GM10266 (cell line): ENCODE measurements at regions not wholly inside any gene's neighbourhood (a gene's known extent, or its start where the extent isn't known, plus 50 kb on each side); places are given as distances from the start of the nearest gene placed in this dataset.

Experiments
- DNase-seq: peaks from one replicate; pipeline ENCODE4 v3.0.0; 2012; ENCODE audit errors: extremely low spot score
- TF ChIP-seq, protein P1 (sequence below): IDR thresholded peaks from 2 replicates; pipeline ENCODE4 v1.5.1; 2012; ENCODE audit warnings: mild to moderate bottlenecking, low read depth; ENCODE audit not compliant: control insufficient read depth, insufficient read depth; ENCODE audit errors: missing control alignments

DNA sequence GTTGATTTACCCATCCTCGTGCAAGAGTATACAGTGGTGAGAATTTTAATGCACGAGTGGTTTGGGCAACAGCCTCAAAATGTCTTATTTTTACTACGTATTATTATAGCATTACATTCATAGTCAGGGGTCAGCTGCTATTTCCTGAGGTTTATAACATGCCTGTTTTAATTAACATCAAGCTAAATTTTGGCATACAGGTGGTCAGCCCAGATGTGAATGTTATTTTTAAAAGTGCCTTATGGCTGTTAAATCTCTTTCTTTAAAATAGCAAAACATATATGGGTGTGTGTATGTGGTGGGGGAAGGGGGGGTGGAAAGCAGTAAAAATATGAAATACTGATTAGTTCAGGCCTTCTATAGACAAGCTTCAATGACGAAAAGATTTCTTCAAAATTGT is 424.5 kb upstream of the CLINT1 start:
- TF ChIP-seq, protein P1, sequence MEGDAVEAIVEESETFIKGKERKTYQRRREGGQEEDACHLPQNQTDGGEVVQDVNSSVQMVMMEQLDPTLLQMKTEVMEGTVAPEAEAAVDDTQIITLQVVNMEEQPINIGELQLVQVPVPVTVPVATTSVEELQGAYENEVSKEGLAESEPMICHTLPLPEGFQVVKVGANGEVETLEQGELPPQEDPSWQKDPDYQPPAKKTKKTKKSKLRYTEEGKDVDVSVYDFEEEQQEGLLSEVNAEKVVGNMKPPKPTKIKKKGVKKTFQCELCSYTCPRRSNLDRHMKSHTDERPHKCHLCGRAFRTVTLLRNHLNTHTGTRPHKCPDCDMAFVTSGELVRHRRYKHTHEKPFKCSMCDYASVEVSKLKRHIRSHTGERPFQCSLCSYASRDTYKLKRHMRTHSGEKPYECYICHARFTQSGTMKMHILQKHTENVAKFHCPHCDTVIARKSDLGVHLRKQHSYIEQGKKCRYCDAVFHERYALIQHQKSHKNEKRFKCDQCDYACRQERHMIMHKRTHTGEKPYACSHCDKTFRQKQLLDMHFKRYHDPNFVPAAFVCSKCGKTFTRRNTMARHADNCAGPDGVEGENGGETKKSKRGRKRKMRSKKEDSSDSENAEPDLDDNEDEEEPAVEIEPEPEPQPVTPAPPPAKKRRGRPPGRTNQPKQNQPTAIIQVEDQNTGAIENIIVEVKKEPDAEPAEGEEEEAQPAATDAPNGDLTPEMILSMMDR, result no peak
- DNase-seq, result no peak

DNA sequence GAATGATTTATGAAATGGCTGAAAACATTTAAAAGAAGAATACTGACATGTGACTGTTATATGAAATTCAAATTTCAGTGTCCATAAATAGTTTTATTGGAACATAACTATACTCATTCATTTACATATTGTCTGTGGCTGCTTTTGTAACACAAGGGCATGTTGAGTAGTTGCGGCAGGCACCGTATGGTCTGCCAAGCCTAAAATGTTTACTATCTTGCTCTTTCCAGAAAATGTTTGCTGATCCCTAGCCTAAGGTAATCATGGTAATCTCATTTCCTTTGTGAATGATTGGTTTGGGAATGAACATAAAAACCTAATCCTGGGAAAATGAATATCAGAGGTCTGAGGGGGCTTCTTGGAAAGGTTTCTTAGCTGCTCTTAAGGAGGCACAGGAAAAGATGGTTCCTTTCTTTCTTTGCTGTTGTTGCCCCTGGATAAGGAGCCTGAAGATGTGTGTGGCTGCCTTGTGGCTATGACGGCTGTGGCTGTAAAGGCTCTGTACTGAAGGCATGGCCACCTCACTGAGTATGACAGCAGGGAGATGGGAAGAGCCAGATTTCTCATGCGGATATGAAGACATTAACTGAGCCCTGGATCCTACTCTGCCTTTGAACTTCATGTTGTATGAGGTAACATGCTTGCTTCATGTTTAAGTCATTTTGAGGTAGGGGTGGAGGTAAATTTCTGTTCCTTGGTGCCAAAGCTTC is 419.4 kb upstream of the CLINT1 start:
- no peak for DNase-seq
- TF ChIP-seq, protein P1, result no peak

DNA sequence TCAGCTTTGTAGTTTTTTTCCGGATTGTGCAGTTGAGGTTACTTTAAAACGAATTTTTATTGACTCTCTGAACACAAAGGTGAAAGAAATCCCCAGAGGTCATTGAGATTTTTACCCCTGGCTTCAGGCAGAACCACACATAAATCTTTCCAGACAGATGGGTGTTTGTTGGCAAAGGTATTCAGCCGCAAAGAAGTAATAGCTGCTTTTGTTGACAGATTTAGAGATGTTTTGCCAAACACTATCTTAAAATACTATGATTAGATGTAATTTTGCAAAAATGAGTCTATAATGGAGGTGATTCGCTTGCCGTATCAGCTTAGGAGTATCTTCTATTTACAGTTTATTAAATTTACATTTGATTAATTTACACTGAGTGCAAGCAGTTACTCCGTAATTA is 418.3 kb upstream of the CLINT1 start:
- TF ChIP-seq, protein P1, result no peak
- DNase-seq, result no peak

DNA sequence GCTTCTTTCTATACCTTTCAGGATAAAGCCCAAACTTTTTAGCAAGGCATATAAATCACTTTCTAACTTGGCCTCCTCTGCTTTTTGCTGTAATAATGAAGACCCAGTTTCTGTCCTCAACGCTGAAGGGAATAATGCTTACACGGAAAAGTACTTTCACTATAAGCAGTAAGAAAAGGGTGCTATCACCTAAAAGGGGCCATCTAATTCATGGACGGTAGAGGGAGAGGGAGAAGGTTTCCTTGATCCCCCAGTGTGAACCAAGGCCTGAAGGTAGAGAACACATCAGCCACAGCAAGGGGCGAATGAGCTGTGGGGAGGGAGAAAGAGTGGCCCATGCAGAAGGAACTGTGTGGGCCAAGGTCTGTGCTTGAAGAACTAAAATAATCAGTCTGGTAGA is 417.7 kb upstream of the CLINT1 start:
- TF ChIP-seq, protein P1, result no peak

DNA sequence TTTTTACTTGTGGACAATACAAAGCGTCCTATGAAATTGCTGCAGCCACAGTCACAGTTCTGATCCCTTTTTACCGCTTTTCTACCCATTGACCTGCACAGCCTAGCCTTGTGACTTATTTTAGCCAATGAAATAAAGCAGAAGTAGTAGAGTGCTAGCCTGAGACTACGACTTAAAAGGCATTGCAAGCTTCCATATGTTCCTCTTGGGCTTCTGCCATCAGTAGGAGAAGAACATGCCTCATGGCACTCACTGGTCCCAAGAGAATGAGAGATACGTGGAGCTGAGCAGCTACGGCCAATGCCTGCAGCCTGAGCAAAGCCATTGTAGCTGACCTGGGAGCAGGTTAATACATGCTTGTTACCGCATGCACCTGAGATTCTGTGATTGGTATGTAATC is 416.6 kb upstream of the CLINT1 start:
- TF ChIP-seq, protein P1, result no peak

More for the DNA sequence above, 417.7 kb upstream of the CLINT1 start:
- no peak for DNase-seq

DNA sequence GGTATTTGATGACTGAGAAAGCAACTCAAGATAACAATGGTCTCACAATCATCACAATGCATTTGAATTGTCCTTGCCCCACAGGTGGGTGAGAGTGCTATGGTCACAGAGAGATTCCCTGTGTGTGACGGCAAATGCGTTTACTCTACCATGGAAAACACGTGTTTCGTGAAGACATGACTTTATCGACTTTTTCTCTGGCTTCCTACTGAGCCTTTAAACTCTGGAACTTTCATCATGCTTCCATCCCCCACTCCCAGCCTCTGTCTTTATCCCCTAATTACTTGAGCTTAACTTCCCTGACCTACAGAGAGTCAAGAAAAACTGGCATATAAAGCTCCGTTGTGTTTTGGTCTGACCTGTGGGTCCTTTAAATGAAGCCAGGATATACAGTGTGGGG is 414.1 kb upstream of the CLINT1 start:
- TF ChIP-seq, protein P1, result no peak
- DNase-seq, result no peak

More for the DNA sequence above, 416.6 kb upstream of the CLINT1 start:
- no peak for DNase-seq

DNA sequence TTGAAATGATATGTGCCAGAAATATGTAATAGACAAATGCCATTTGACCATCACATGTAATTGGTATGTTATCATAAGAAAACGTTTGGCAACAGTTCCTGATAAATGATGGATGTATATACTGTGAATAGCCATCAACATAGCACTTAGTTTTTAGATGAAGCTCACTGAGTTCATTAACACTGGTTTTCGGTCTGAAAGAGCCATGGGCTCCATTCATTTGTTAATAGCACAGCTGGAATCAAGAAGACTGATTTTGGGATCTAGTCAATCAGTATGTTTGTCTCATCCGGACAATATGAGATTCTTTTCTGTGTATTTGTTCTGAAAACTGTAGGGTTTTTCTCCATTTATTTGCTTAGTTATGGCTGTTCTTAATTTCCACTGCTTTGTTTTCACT is 413.5 kb upstream of the CLINT1 start:
- TF ChIP-seq, protein P1, result no peak
- no peak for DNase-seq
